Testis (tissue), 2 donors: ENCODE measurements at regions not wholly inside any gene's neighbourhood (a gene's known extent, or its start where the extent isn't known, plus 50 kb on each side); places are given as distances from the start of the nearest gene placed in this dataset.

ENCODE experiments used
- CTCF ChIP-seq, 3 experiments: fragments of 450-650 bp in 2 of 3; fragments of 200-600 bp in 1 of 3; sonication (generic) in 1 of 3; IDR thresholded peaks; one replicate each; pipeline ENCODE4 v1.5.1; 2016 to 2019; ENCODE audit warnings: antibody characterized with exemption in 3 of 3, mild to moderate bottlenecking in 2 of 3, moderate library complexity in 1 of 3
- POLR2A ChIP-seq: fragments of 450-650 bp; IDR thresholded peaks from one replicate; pipeline ENCODE4 v1.6.1; 2017; ENCODE audit warnings: antibody characterized with exemption, mild to moderate bottlenecking, moderate library complexity

GRCh38 chr14:87615822-87616679, 376.9 kb downstream of the GALC start:
- TF ChIP-seq POLR2A (no peak), CTCF (IDR thresholded peaks at IDR 0.05) (peak; percentile 26 to 70 (median 62))
